HG03066 (cell line): ENCODE measurements at regions not wholly inside any gene's neighbourhood (a gene's known extent, or its start where the extent isn't known, plus 50 kb on each side); places are given as distances from the start of the nearest gene placed in this dataset.
"Not testable (repeated sequence)": the region's sequence is repeated elsewhere in the genome, so short reads cannot be mapped to it uniquely, and the experiment has no call there.

ENCODE experiments used
- ATAC-seq: cut with Tn5 transposase; IDR thresholded peaks from one replicate; pipeline ENCODE4 v1.9.1; 2021; ENCODE audit warnings: low read depth; ENCODE audit not compliant: unreplicated experiment

- ATAC-seq = no peak
Observed at GRCh38 chr6:85236636-85237035, 213.2 kb upstream of the NT5E start.

DNA sequence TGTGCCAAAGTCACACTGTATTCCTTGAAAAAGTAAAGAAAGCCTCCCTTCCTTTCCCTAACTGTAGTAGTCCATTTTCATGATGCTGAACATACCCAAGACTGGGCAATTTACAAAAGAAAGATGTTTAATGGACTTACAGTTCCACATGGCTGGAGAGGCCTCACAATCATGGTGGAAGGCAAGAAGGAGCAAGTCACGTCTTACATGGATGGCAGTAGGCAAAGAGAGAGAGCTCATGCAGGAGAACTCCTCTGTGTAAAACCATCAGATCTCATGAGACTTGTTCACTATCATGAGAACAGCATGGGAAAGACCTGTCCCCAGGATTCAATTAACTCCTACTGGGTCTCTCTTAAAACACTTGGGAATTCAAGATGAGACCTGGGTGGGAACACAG, 222.5 kb upstream of the NT5E start:
- ATAC-seq = not testable (repeated sequence)

DNA sequence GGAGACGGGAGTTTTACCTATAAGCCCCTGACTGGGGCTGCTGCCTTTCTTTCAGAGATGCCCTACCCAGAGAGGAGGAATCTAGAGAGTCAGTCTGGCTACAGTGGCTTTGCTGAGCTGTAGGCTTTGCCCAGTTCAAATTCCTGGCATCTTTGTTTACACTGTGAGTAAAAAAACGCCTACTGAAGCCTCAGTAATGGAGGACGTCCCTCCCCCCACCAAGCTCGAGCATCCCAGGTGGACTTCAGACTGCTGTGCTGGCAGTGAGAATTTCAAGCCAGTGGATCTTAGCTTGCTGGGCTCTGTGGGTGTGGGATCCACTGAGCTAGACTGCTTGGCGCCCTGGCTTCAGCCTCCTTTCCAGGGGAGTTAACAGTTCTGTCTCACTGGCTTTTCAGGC, 237.1 kb upstream of the NT5E start:
- ATAC-seq = not testable (repeated sequence)

DNA sequence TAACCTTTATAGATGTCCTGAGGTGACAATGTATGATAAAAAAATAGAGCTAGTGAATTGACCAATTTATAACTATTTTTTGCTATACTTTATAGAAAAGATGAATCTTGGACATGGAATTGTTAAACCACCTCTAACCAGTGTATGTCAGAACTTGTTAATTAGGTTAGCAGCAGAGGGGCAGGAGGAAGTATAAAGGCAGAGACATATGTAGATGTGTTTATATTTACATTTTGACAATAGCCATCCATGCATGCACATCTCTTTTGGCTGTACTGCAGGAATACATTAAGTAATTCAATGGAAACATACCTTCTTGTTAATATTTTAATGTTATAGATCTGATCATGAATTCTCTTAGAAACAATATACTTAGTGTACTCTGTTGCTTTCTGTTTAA, 254.6 kb upstream of the NT5E start:
- ATAC-seq = no peak

- no peak for ATAC-seq
Observed at GRCh38 chr6:85193339-85193738, 256.5 kb upstream of the NT5E start.

GRCh38 chr6:85192596-85192995, 257.3 kb upstream of the NT5E start:
- no peak for ATAC-seq

GRCh38 chr6:85192186-85192585, 257.7 kb upstream of the NT5E start:
- ATAC-seq = no peak

DNA sequence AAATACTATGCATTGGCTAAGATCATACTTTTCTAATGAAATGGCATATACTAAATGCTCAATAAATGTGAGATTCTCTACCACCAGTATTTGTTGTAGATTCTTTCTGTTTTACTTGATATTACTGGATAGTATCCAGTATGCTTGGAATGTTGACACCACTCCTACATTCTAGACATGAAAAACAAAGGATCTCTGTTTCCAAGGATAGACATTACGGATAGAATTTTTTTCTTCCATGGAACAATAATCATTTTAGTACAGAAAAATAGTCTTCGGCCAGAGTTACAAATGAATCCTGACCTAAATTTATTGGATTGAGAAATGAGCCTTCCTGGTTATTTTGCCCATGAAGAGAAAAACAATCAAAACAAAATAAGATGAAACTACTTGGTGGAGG, 258.2 kb upstream of the NT5E start:
- ATAC-seq = no peak

GRCh38 chr6:85186546-85187175, 263.2 kb upstream of the NT5E start:
- ATAC-seq = no peak

DNA sequence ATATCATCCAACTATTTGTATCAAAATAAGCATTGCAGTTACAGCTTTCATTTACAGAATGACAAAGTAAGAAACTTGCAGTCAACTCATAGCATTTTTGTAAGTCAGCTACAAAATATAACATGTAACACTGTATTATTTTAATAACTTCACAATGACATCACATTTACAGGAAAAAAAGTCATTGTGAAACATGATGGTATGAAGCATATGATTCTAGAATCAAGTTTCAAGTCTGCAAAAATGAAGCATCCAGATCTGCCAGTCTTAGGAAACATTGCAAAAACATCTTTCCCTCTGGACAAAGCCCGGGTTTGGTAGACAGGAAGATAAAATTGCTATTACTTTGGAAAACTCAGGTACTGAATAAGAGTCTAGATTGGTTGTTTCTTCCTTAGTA, 263.9 kb upstream of the NT5E start:
- no peak for ATAC-seq

DNA sequence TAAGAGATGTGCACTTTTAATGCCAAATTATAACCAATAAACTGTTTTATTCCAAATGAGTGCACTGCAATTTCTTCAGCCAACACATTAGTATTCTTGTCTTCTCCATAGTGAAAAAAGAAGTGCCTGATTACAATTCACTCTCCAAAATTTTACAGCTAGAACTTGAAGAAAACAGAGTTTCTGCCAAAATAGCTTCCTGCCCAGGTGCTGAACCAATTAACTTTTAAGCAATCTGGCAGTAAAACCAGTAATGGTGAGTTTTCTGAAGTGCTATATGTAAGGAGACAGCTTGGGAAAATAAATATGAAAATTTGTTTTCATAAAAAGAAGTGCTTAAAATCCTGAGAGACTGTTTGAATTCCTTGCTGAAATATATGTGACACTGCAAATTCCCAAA, 266.0 kb upstream of the NT5E start:
- ATAC-seq = no peak

- no peak for ATAC-seq
Observed at GRCh38 chr6:85172705-85173104, 277.2 kb upstream of the NT5E start.

DNA sequence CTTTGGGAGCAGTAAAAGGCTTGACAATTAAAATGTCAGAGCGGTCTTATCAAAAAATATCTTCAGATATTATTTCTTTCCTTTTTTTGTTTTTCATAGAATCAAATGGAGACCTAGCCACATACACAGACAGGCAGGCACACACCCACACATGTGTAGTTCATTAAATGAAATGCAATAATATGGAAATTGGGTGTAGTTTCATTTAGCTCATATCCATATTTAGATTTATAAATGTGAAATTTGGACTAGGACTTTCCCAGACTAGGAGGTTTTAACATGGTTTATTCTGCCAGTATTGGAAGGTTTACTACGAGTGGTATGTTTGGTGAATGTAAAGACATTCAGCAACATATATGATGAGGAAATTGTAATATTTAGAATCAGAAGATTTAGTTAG, 277.7 kb upstream of the NT5E start:
- no peak for ATAC-seq

DNA sequence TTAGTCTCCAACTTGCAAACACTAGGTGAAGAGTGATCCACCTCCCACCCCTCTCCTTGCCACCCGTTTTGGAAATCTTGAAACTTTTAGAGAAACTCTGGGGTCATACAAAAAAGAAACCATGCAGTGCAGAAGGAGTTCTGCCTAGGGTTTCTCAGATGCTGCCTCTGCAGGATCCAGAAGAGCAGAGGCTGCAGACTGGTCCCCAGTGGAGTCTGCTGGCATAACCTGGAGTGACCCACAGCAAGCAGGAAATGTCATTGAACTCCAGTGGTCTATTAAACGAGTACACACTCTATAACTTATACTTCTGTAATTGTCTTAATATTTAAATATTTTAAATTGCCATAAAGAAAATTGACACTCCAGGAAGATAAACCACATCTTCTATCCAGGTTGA, 280.7 kb upstream of the NT5E start:
- no peak for ATAC-seq

DNA sequence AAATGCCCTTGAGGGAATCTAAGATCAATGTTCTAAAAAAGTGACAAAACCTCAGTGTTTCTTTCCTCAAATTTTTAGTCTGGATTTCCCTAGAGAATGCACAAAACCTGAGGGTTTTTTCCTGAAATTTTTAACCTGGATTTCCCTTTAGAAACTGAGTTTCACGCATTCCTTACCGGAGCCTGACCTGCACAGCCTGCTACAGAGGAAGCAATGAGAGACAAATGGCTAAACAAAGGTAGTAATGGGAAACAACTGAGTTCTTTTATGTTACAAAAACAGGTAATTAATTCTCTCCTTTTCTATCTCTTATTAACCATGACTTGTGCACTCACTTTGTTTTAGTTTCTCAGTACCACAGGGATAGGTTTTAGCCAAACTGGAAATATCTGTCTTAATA, 281.7 kb upstream of the NT5E start:
- ATAC-seq = no peak

GRCh38 chr6:85166114-85166741, 283.7 kb upstream of the NT5E start:
- no peak for ATAC-seq

GRCh38 chr6:85163156-85164080, 286.5 kb upstream of the NT5E start:
- ATAC-seq = no peak

DNA sequence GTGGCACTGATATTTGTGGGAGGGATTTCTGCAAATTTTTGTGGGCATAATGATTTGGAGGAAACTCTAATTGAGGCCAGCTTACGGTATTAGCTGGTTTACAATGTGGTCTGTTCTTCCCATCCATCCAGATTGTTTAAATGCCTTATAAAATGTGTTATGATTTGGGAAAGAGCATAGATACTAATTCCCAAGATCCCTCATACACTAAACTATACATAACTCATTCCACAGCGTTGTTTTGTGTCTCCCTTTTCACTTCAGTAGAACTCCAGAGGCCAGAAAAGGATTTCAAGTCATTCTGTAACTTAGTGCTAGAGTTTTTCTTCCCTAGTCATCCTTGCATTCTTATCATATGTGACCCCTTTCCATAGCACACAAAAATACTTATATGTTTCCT, 292.6 kb upstream of the NT5E start:
- ATAC-seq = no peak

- ATAC-seq = no peak
Observed at GRCh38 chr6:85143676-85144075, 306.2 kb upstream of the NT5E start.

DNA sequence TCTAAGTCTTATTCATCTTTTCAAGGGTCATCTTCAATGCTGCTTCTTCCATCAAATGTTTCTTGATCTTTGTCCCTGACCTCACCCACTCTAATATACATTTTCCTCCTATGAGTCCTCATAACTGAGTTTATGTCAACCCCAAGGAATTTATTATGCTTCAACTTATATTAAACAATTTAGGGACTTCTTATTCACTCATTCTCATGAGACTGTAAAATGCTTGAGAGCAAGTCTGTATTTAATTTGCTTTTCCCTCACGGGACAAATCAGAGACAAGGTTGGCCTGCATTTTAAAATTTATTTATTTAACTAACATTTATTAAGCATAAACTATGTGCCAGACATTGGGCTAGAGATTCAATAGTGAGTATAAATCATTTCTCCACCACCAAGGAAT, 312.0 kb upstream of the NT5E start:
- no peak for ATAC-seq

DNA sequence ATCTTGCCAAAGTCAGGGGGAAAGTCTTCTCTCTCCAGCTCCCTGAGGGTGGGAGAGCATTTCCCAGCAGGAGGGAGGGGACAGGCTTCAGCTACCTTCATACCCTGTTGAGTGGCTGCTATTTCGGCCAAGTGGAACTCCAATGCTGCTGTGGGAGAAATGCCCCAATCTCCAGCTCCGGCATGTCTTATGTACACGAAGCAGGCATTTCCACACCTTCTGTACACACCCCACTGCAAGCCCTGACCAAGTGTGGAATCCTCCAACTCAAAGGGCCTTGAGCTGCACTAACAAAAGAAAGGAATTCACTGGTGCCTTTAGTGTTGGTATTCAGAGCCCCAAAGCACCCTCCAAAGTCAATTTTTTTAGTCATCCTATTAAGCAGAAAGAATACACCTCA, 313.6 kb upstream of the NT5E start:
- no peak for ATAC-seq
